ENCODE measurements at regions not wholly inside any gene's neighbourhood (a gene's known extent, or its start where the extent isn't known, plus 50 kb on each side); places are given as distances from the start of the nearest gene placed in this dataset.
"Not testable (repeated sequence)": the region's sequence is repeated elsewhere in the genome, so short reads cannot be mapped to it uniquely, and the experiment has no call there.

DNA sequence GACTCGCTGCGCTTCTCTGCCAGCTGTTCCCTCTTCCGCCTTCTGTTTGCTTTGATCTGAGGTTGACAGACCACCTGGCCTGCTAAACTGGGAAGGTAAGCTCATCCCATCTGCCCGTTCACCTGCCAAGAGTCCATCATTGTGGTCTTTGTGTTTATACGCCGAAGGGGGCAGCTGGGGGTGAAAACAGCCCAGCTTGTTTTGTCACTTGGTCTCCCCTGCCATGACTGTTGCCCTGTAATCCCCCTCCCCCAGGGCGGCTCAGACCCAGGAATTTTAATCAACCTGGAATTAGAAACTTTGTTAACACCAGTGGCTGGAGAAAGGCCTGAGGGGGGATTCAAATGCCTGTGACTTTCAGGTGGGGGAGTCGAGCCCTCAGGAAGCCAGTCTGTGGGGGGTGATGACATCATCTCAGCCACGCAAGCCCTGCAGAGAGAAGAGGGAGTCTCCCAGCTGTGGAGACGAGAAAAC, 333.3 kb downstream of the BCOR start:
- in situ Hi-C loops (cut with MboI; ENCODE audit: low sequenced_read_pairs), result no loop called here

DNA sequence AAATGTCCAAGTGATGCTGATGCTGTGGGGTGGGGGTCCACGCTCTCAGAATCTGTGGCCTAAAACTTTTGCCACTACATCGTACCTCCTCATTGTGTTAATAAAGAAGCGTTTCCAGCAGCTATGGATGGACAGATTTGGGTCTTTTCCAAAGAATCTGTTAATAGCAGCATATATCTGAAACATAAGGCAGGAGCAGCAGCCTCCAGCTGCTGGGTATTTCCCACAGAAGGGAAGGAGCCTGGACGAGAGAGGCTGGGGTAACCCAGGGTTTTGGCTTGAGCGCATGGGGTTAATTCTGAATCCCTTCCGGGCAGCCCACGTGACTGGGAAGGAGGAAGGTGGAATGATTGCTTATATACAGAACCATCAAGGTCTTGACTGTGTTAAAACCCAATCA, 332.4 kb downstream of the BCOR start:
- in situ Hi-C loops (cut with MboI; ENCODE audit: low sequenced_read_pairs), result no loop called here

DNA sequence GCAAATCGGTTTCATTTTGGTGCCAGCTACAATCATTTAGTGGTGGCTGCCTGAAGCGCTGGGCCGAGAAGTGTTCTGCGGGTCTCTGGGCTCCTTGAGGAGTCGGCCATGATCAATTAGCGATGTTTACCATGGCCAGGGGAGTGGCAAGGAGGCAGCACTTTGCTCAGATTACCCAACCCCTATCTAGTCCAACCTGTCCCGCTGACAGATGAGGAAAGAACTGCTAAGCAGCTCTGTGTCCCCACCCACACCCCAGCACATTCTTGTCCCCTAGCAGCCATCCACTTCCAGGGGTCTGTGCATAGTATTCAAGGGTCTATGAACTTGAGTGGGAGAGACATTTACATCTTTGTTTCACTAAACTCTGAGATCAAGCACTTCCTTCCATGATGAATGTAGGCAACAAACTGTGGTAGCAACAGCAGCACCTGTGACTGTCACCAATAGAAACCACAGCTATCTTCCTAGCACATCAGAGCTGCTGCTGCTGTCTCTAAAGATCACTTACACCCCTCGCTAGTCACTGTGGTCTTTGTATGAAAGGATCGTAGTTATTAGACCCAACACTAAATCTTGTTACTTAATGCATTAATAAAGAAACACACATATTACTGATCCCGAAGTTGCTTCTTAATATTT, 331.6 kb downstream of the BCOR start:
- in situ Hi-C loops (cut with MboI; ENCODE audit: low sequenced_read_pairs), result no loop called here

DNA sequence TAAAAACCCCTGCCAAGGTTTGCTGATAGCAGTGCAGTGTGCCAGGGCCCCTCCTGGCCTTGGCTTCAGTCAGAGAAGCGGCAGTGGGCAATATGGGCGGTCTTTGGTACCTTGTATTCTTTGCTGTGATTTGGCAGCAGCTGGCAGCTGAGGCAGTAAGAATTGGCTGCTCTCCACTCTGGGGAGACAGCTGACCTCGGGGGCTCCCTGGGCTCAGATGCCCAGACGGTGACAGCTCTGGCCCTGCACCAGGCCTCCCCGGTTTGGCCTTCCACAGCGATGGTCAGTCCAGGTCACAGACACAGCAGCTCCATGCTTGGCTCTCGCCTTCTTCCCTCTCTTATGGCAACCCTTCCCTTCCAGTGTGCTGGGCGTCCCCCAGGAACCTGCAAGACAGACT, 330.9 kb downstream of the BCOR start:
- in situ Hi-C loops (cut with MboI; ENCODE audit: low sequenced_read_pairs), result no loop called here

DNA sequence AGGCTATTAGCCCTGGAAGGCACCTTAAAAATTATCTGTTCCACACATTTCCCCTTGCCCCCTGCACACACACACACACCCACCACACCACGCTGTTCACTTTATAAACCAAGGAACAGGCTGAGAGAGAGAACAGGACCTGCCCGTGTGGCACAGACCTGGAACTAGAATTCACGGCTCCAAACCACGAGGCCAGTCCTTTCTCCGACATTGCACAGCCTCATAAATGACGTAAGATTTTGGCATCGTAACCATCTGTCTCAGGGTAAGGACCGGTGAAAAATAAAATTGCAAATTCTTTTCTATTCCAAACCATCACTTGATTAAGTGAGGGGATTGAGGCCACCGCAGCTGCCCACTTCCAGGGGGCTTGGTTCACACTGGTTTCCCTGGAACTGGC, 330.3 kb downstream of the BCOR start:
- in situ Hi-C loops (cut with MboI; ENCODE audit: low sequenced_read_pairs), result no loop called here

DNA sequence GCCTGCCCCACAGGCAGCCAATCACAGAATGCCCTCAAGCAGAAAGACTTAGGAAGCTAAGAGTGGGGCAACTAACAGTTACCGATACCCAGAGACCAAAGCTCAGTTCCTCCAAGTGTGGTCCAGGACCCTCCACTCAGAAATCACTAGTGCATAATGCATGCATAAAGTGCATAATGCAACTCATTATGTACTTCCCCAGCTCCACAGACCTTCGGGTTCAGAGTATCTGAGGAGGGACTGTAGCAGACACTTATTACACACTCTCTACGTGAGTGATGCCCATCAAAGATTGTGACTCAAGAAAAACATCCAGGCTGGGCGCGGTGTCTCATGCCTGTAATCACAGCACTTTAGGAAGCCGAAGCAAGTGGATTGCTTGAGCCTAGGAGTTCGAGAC, 328.0 kb downstream of the BCOR start:
- in situ Hi-C loops (cut with MboI; ENCODE audit: low sequenced_read_pairs), result no loop called here

DNA sequence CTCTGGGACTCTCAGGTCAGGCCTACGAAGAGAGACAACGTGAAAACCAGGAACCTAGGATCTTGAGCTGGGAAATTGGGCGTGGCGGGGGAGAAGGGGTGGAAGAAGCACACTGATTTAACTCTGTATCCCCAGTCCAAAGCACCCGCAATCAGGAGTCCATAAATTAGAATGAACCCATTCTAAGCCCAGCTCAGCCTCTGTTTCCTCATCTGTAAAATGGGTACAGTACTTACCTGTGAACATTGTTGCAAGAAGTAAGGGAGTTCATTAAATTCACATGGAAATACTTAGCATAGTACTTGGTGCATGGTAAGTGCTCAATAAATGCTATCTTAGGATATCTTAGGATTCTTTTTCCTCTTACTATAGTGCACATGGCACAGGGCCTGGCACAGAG, 326.7 kb downstream of the BCOR start:
- in situ Hi-C loops (cut with MboI; ENCODE audit: low sequenced_read_pairs), result no loop called here

DNA sequence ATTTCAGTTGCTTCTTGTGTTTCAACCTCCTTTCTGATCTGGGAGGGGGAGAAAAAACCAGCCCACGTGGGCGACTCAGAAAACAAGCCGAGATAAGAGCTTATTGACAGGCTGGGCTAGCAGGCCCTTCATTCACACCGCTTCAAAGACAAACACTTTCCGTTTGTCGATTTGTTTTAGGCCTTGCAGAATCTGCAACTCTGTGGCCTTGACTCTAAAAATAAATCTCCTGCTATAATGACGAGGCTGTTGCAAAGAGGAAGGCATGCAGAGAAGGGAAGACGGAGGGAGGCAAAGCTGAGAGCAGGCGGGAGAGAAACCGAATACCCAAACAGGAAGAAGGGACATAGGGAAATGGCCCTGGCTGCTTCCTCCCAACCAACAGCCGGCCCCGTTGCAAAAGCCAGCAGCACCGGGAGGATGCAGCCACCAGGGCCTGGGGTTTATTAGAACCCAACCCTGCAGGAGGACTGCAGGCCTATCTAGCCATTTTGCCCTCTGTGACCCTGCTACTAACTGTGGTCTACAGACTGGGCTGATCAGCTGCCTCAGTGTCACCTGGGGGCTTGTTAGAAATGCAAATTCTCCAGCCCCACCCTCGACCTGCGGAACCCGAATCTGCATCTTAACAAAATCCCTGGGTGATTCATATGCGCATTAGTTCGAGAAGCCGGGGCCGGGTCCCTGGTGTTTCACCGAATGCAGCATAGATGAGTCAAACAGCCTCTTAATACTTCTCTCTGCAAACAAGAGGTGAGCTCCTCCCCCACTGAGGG, 325.5 kb downstream of the BCOR start:
- in situ Hi-C loops (cut with MboI; ENCODE audit: low sequenced_read_pairs), result no loop called here

DNA sequence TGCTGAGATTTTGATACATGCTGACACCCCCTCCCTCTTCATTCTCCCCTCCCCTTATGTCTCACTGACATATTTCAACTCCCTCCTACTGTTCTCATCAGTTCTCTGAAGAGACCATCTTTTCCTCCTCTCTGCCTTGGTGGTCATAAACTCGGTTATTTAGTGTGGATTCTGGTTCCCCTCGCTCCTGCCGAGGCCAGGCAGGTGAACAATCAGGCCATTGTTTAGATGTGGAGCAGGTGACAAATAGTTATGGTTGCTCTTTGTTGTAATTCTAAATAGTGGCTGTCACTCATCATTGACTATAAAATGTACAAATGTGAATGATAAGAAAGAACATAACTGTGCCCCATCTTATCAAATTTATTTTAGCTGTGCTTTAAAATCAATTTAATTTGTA, 324.6 kb downstream of the BCOR start:
- in situ Hi-C loops (cut with MboI; ENCODE audit: low sequenced_read_pairs), result no loop called here

DNA sequence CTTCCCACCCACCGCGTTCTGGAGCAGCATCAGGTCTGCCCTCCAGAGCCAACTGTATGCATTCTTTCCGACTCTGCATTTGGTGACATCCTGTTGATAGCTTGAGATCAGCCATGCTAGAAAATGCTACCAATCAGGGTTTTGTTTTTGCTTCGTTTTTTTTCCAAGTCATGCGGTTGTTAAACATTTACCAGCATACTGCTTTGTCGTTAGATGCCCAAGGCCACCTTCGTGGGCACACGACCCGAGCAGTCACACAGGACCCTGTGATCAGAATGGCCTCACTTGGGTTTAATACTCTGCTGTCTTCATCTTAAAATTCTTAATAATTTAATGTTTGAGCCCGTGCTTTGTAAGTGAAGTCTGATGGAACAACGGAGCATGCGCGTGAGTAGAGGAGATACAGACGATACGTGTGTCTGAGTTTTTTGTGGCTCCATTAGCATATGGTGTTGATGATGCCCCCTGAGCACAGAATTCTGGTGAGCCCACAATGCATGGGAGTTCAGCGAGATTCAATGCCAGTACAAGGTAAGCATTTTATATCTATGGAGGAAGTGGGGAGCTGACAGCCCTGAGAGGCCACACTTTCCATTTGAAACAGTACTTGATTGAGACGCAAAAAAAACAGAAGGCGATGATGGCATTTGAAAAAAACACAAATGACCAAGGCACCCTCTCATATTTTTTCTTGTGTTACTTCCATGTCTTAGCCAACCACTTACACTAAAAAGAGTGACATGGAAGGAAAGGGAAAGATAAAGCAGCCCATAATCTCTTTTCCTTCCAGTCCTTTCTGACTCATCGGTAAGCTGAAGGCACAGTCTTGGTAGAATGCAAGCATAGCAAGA, 323.6 kb downstream of the BCOR start:
- in situ Hi-C loops (cut with MboI; ENCODE audit: low sequenced_read_pairs), result no loop called here

DNA sequence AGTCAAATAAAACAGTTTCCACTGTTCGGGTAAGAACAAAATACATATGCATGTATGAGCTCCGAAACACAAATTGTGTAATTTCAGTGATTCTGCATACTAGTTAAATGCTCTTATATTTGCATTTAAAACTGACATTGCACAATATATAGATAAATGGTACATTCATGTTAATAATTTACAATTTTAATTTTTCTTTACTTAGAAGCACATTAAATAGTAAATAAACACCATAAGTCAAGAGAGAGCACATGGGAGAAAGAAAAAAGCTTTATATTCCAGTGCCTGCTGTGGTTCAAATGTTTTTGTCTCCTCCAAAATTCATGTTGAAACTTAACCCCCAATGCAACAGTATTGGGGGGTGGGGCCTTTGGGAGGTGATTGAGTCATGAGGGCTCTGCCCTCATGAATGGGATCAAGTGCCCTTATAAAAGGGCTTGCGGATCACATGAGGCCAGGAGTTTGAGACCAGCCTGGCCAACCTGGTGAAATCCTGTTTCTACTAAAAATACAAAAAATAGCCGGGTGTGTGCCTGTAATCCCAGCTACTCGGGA, 322.9 kb downstream of the BCOR start:
- in situ Hi-C loops (cut with MboI; ENCODE audit: low sequenced_read_pairs), result no loop called here

DNA sequence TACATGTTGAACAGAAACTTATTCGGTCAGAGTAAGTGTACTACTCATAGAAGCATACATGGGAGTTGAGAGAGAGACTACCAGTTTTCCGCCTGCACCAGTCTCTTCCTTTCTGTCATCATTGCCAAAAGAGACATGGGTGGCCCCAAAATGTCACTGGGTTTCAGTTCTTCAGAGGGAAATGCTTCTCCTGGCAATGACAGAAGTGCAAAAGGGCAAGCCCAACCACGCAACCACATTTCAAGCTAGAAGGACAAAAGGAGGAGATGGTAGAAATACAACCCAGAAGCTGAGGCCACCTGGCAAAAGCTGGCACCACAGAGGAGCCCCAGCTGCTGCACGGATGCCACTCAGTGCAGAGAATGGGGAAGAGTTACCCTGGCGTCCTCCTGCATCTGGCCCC, 320.1 kb downstream of the BCOR start:
- in situ Hi-C loops (cut with MboI; ENCODE audit: low sequenced_read_pairs), result no loop called here

DNA sequence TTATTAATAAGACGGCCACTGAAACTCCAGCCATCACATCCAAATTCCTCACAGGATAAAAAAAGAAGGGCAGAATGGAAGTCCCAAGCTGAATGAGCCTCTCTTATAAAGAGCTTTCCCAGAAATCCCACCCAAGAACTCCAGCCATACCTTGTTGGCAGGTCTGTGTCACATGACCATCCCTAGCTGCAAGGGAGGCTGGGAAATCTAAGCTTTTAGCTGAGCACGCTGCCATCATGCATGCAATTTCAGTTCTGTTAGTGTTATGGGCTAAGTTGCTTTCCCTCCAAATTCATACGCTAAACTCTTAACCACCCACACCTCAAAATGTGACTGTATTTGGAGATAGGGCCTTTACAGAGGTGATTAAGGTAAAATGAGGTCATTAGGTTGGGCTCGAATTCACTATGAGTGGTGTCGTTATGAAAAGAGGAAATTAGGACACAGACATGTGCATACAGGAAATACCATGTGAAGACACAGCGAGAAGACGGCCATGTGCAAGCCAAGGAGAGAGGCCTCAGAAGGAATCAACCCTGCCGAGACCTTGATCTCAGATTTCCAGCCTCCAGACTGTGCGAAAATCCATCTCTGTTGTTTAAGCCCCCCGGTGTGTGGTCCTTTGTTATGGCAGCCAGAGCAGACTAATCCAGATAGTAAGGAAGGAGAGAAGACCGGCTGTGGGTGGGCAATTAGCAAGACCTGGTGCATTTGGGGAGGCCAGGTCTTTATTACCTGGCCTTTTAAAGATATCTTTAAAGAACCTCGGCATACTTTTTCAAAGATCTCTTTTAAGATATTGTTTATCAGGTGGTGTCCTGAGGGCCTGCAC, 317.6 kb downstream of the BCOR start:
- in situ Hi-C loops (cut with MboI; ENCODE audit: low sequenced_read_pairs), result no loop called here

DNA sequence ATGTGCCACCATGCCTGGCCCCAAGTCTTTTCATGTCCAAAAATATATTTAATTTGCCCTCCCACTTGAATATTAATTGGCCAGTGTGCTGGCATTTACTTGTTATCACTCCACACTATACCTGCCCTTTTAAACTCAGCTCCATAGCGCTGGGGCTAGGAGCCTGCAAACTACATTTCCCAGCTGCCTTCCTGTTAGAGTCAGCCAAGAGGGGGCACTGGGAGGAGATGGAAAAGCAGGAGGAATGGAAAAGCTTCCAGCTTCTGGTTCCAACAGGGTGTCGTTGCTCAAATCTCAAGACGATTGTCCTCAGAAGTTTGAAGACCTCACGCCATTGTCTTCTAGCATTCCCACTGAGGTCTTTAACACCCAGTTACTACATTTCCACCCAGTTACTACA, 315.5 kb downstream of the BCOR start:
- in situ Hi-C loops (cut with MboI; ENCODE audit: low sequenced_read_pairs), result no loop called here

DNA sequence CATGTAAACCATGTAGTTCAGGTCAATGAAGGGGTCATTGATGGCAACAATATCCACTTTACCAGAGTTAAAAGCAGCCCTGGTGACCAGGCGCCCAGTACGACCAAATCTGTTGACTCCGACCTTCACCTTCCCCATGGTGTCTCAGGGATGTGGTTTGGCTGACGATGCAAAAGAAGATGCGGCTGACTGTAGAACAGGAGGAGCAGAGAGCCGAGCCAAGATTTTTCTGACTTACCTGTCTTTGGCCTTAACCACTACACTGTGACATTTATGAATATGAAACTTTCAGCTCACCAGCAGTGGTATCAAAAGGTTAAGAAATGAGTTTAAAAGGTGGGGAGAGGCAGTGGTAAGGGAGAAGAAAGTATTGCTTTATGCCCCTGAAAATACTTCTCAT, 309.8 kb downstream of the BCOR start:
- in situ Hi-C loops (cut with MboI; ENCODE audit: low sequenced_read_pairs), result no loop called here

DNA sequence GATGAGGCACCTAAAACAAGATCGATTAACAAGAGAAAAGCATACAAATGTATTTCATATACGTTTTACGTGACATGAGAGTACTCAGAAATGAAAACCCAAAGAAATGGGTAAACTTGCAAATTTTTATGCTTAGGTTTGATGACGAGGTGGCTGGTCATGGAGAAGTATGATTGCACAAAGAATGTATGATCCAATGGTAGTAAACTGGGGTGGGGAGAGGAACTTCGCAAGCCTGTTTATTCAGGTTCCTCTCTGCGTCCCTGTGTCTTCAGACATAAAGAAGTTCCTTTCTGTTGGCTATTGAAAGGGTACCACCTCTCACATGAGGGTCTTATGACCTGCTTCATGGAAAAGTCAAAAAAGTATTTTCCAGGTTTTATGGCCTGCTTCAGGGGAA, 309.2 kb downstream of the BCOR start:
- in situ Hi-C loops (cut with MboI; ENCODE audit: low sequenced_read_pairs), result no loop called here

DNA sequence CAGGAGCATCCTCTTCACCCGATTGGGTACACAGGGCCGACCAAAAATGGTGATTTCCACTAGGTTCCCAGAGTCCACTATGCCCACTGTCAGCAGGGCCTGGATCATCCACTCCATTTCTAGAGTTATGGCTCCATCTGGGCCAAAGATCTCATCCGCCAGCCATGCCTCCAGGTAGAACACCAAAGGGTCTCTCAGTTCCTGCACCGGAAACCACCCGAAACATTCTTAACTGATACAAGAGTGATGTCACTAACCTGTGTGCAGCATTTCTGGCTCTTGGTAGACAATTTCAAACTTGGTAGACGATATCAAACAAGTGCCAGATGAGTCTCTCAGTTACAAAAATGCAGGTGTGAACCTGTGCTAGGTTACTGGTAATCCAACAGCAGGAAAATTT, 306.1 kb downstream of the BCOR start:
- in situ Hi-C loops (cut with MboI; ENCODE audit: low sequenced_read_pairs), result no loop called here

DNA sequence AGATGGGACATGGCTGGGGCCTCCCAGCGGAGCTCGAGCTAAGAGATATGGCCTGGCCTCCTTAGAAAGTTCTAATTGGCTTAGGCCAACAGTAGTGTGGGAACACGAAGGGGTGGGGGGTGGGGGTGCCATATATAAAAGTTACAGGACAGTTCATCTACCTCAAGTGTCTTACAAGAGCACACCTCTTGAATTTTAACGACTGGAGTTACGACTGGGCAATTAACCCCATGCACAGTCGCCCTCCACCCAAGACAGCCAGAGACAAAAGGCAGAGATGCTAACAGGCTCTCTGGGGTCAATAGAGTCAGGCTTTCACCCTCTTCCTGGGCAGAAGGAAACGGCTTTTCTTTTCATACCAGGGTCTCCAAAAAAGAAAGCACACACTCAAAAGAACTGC, 302.2 kb downstream of the BCOR start:
- in situ Hi-C loops (cut with MboI; ENCODE audit: low sequenced_read_pairs), result no loop called here

DNA sequence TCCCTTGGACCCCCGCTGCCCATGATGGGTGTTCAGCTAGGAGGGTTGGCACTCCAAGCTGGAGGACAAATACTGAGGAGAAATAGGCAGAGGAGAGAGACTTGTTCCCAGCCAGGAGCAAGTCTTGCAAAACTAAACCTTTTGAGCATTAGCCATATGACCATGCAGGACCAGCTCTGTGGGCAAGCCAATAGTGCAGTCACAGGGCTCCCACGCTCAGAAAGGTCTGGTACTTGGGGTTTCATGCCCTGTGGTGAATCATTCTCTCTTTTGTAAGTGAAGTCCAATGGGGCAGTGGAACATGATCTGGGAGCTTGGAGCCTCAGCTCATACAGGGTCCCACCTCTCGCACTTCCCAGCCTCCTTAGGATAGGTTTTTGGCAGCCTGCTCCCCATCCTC, 300.9 kb downstream of the BCOR start:
- in situ Hi-C loops (cut with MboI; ENCODE audit: low sequenced_read_pairs), result no loop called here

DNA sequence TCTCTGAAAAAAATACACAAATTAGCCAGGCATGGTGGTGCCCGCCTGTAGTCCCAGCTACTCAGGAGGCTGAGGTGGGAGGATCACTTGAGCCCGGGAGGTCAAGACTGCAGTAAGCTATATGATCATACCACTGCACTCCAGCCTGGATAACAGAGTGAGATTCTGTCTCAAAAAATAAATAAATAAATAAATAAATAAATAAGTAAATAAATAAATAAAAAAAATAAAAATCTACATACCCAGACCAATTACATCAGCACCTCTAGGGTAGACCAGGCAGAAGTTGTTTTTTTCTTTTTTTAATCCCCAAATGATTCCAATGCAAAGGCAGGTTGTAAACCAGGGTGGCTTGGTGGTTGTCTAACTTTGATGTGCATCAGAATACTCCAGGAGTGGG, 299.3 kb downstream of the BCOR start:
- in situ Hi-C loops (cut with MboI; ENCODE audit: low sequenced_read_pairs), result not testable (repeated sequence)

DNA sequence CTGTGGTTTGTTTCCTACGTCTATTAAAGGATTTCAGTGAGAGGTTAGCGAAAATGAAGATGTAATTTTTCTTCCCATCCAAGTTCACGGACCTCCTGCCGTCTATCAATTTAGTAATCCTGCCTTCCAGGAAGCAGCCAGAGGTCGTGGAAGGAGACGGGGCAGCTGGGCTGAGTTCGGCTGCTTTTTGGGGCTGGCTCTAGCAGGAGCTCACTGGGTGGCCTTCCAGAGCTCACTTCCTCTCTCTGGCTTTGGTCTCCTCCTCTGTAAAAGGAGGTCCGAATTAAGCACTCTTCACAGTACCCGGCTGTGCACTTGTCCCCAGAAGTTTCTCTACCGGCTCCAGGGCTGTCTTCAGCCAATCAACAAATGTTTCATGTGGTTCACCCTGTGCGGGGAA, 295.4 kb downstream of the BCOR start:
- in situ Hi-C loops (cut with MboI; ENCODE audit: low sequenced_read_pairs), result no loop called here

Measured in HL-60/S4 treated with retinoic acid at 250 ng/mL for 4 days and 3 days (cell line).